ENCODE measurements at regions not wholly inside any gene's neighbourhood (a gene's known extent, or its start where the extent isn't known, plus 50 kb on each side); places are given as distances from the start of the nearest gene placed in this dataset.

- peak; percentile 38; the same call in 1 of the 2 replicates for TF ChIP-seq ZFP36L1 (CRISPR knock-in tag; IDR thresholded peaks at IDR 0.05)
- TF ChIP-seq AFF4 (CRISPR knock-in tag; IDR thresholded peaks at IDR 0.05) = no peak
- no peak for TF ChIP-seq SAFB2 (CRISPR knock-in tag; IDR thresholded peaks at IDR 0.05; ENCODE audit: borderline replicate concordance, low read depth)
- TF ChIP-seq HNF4A (CRISPR knock-in tag; IDR thresholded peaks at IDR 0.05) = peak; percentile 100
- no peak for TF ChIP-seq SCMH1 (CRISPR knock-in tag; IDR thresholded peaks at IDR 0.05; ENCODE audit: borderline replicate concordance)
- peak; percentile 16 for TF ChIP-seq SKI (IDR thresholded peaks at IDR 0.05; ENCODE audit: partially characterized antibody)
- TF ChIP-seq HNF1B (CRISPR knock-in tag; IDR thresholded peaks at IDR 0.05) = no peak; the same call in none of the 2 replicates
- no peak for TF ChIP-seq RFX1 (IDR thresholded peaks at IDR 0.05)
- no peak for TF ChIP-seq SNAPC4 (CRISPR knock-in tag; IDR thresholded peaks at IDR 0.05)
- no peak for TF ChIP-seq IKZF4 (CRISPR knock-in tag; IDR thresholded peaks at IDR 0.05; ENCODE audit: borderline replicate concordance, low read depth, not compliant biosample characterization)
- peak; percentile 72; the same call in 1 of the 2 replicates for TF ChIP-seq ZNF747 (CRISPR knock-in tag; IDR thresholded peaks at IDR 0.05; ENCODE audit: borderline replicate concordance)
- TF ChIP-seq LRRFIP1 (CRISPR knock-in tag; conservative IDR thresholded peaks at IDR 0.05) = no peak
- peak; percentile 54 for TF ChIP-seq GABPB1 (CRISPR knock-in tag; IDR thresholded peaks at IDR 0.05)
- TF ChIP-seq RFX5 (IDR thresholded peaks at IDR 0.05; ENCODE audit: low read depth, low read length) = no peak
- TF ChIP-seq THAP11 (CRISPR knock-in tag; IDR thresholded peaks at IDR 0.05) = peak; percentile 84
- TF ChIP-seq ZNF260 (CRISPR knock-in tag; IDR thresholded peaks at IDR 0.05; ENCODE audit: borderline replicate concordance, low read depth) = no peak
- peak; percentile 71 for TF ChIP-seq JUND (CRISPR knock-in tag; IDR thresholded peaks at IDR 0.05)
Observed at GRCh38 chr6:95815389-95816056, 200.3 kb upstream of the FUT9 start (continued).

Data from HepG2 (cell line).